SU-DHL-6 (cell line): ENCODE measurements at regions not wholly inside any gene's neighbourhood (a gene's known extent, or its start where the extent isn't known, plus 50 kb on each side); places are given as distances from the start of the nearest gene placed in this dataset.

Source experiments
- CTCF ChIP-seq: fragments of 200-600 bp; sonication (generic); IDR thresholded peaks from one replicate; pipeline ENCODE4 v1.5.1; 2017; ENCODE audit warnings: antibody characterized with exemption, mild to moderate bottlenecking, low read length, moderate library complexity; ENCODE audit not compliant: insufficient read depth, poor library complexity, severe bottlenecking
- EZH2phosphoT487 ChIP-seq: fragments of 200-600 bp; sonication (generic), shearing (Covaris generic); conservative IDR thresholded peaks from 2 replicates; pipeline ENCODE4 v1.6.1; 2018; ENCODE audit warnings: mild to moderate bottlenecking, antibody characterized with exemption, low read length, moderate library complexity, mixed read lengths

- peak; percentile 61 for TF ChIP-seq CTCF
- no peak for TF ChIP-seq EZH2phosphoT487
Observed at GRCh38 chr1:165144757-165145397, 211.6 kb downstream of the LMX1A start.
